Endodermal cell (in vitro differentiated cells): ENCODE measurements at regions not wholly inside any gene's neighbourhood (a gene's known extent, or its start where the extent isn't known, plus 50 kb on each side); places are given as distances from the start of the nearest gene placed in this dataset.

Experiments used
- DNase-seq: peaks from one replicate; pipeline ENCODE4 v3.0.0-alpha.2; 2017
- H3K27ac ChIP-seq: 2 replicates; pipeline ENCODE4 v1.5.1; 2013; ENCODE audit warnings: mild to moderate bottlenecking, low read depth, low read length, moderate library complexity
- H3K27me3 ChIP-seq: 2 replicates; pipeline ENCODE4 v1.6.1; 2013; ENCODE audit warnings: mild to moderate bottlenecking, low read length, moderate library complexity; ENCODE audit not compliant: insufficient read depth, control insufficient read depth, poor library complexity, severe bottlenecking
- H3K36me3 ChIP-seq: 2 replicates; pipeline ENCODE4 v1.7.0; 2013; ENCODE audit warnings: mild to moderate bottlenecking, low read length, moderate library complexity; ENCODE audit not compliant: control insufficient read depth, insufficient read depth
- H3K4me1 ChIP-seq: one replicate; pipeline ENCODE4 v1.7.0; 2013; ENCODE audit warnings: low read length; ENCODE audit not compliant: control insufficient read depth, insufficient read depth
- H3K4me3 ChIP-seq: 2 replicates; pipeline ENCODE4 v1.5.1; 2013; ENCODE audit warnings: mild to moderate bottlenecking, low read length, moderate library complexity
- H3K9ac ChIP-seq: 2 replicates; pipeline ENCODE4 v1.6.1; 2013; ENCODE audit warnings: mild to moderate bottlenecking, low read length, moderate library complexity; ENCODE audit not compliant: poor library complexity, severe bottlenecking; ENCODE audit errors: extremely low read depth
- H3K9me3 ChIP-seq: 2 replicates; pipeline ENCODE4 v1.6.1; 2013; ENCODE audit warnings: mild to moderate bottlenecking, low read length, moderate library complexity; ENCODE audit not compliant: control insufficient read depth
- H3K27ac Mint-ChIP-seq: 2 replicates; pipeline ENCODE4 v1.8.0; 2020; ENCODE audit warnings: mixed read lengths
- H3K27me3 Mint-ChIP-seq: 2 replicates; pipeline ENCODE4 v1.8.0; 2021; ENCODE audit warnings: mild to moderate bottlenecking, mixed read lengths; ENCODE audit not compliant: insufficient read depth
- H3K36me3 Mint-ChIP-seq: 2 replicates; pipeline ENCODE4 v1.8.0; 2020; ENCODE audit warnings: low read depth, mixed read lengths
- H3K4me1 Mint-ChIP-seq: 2 replicates; pipeline ENCODE4 v1.8.0; 2020; ENCODE audit warnings: mixed read lengths
- H3K4me3 Mint-ChIP-seq: 2 replicates; pipeline ENCODE4 v1.8.0; 2020; ENCODE audit warnings: mild to moderate bottlenecking, moderate library complexity, mixed read lengths
- H3K9me3 Mint-ChIP-seq: 2 replicates; pipeline ENCODE4 v1.8.0; 2020; ENCODE audit warnings: mild to moderate bottlenecking, mixed read lengths
- CTCF ChIP-seq: fragments of 200-600 bp; sonication (generic); conservative IDR thresholded peaks from 2 replicates; pipeline ENCODE4 v1.5.0; 2021; ENCODE audit warnings: antibody characterized with exemption, mild to moderate bottlenecking
- WGBS, 2 experiments: methylation state at CpG; one replicate each; pipeline versions ENCODE4 v1.1.5 to v1.1.7; 2013; ENCODE audit warnings: missing lambda C conversion rate in 2 of 2, mixed read lengths in 1 of 2; ENCODE audit not compliant: insufficient coverage in 1 of 2, insufficient read length in 1 of 2; 5-methylcytosine and 5-hydroxymethylcytosine counted together

GRCh38 chr1:234697741-234698140 lies 87.8 kb upstream of the IRF2BP2 start:
- Mint-ChIP-seq H3K36me3 (no peaks in the 10 kb centered on the region), H3K27me3 (no peaks in the 10 kb centered on the region), H3K9me3 (no peaks in the 10 kb centered on the region), H3K4me1 (no peaks in the 10 kb centered on the region), H3K27ac (no peak overlapping the region), H3K4me3 (no peak overlapping the region)
- Histone ChIP-seq H3K9me3 (no peaks in the 10 kb centered on the region), H3K4me3 (no peak overlapping the region), H3K27me3 (no peaks in the 10 kb centered on the region), H3K4me1 (no peaks in the 10 kb centered on the region), H3K36me3 (no peaks in the 10 kb centered on the region), H3K27ac (no peak overlapping the region), H3K9ac (no peak overlapping the region)
- no peak for TF ChIP-seq CTCF
- no peak for DNase-seq
- WGBS, 2 experiments, result 95 to 96% methylated on average over 8 of the region's 8 CpGs

GRCh38 chr1:234697015-234697414 lies 87.0 kb upstream of the IRF2BP2 start:
- Mint-ChIP-seq H3K27ac (no peak overlapping the region), H3K4me3 (no peak overlapping the region), H3K9me3 (no peaks in the 10 kb centered on the region), H3K27me3 (no peaks in the 10 kb centered on the region), H3K36me3 (no peaks in the 10 kb centered on the region), H3K4me1 (no peaks in the 10 kb centered on the region)
- TF ChIP-seq CTCF, result no peak
- Histone ChIP-seq H3K27me3 (no peaks in the 10 kb centered on the region), H3K27ac (no peak overlapping the region), H3K9me3 (no peaks in the 10 kb centered on the region), H3K9ac (no peak overlapping the region), H3K4me3 (no peak overlapping the region), H3K4me1 (no peaks in the 10 kb centered on the region), H3K36me3 (no peaks in the 10 kb centered on the region)
- WGBS, 2 experiments, result 75% methylated on average over 1 of the region's 1 CpG; no CpG with 5 or more reads in 1 of the 2 experiments
- no peak for DNase-seq

- Mint-ChIP-seq H3K27me3 (no peaks in the 10 kb centered on the region), H3K4me3 (no peak overlapping the region), H3K36me3 (no peaks in the 10 kb centered on the region), H3K27ac (no peak overlapping the region), H3K4me1 (no peaks in the 10 kb centered on the region), H3K9me3 (no peaks in the 10 kb centered on the region)
- no peak for TF ChIP-seq CTCF
- Histone ChIP-seq H3K4me1 (no peaks in the 10 kb centered on the region), H3K9me3 (no peaks in the 10 kb centered on the region), H3K9ac (no peak overlapping the region), H3K36me3 (no peaks in the 10 kb centered on the region), H3K27me3 (no peaks in the 10 kb centered on the region), H3K27ac (no peak overlapping the region), H3K4me3 (no peak overlapping the region)
- DNase-seq, result no peak
- 84 to 100% methylated on average over 5 to 11 of the region's 11 CpGs for WGBS, 2 experiments
These were observed 86.2 kb upstream of the IRF2BP2 start for GRCh38 chr1:234696148-234696576.
